ENCODE measurements at regions not wholly inside any gene's neighbourhood (a gene's known extent, or its start where the extent isn't known, plus 50 kb on each side); places are given as distances from the start of the nearest gene placed in this dataset.

DNA sequence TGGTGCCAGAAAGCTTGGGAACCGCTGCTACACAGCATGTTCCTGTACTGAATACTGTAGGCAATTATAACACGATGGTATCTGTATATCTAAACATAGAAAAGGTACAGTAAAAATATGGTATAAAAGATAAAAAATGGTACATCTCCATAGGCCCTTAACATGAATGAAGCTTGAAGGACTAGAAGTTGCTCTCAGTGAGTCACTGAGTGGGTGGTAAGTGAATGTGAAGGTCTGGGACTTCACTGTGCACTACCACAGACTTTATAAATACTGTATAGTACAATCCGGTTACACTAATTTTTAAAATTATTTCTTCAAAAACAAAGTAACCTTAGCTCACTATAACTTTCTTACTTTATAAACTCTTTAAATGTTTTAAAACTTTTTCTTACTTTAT is 819.9 kb upstream of the GRAMD2B start:
- TF ChIP-seq, protein P1, sequence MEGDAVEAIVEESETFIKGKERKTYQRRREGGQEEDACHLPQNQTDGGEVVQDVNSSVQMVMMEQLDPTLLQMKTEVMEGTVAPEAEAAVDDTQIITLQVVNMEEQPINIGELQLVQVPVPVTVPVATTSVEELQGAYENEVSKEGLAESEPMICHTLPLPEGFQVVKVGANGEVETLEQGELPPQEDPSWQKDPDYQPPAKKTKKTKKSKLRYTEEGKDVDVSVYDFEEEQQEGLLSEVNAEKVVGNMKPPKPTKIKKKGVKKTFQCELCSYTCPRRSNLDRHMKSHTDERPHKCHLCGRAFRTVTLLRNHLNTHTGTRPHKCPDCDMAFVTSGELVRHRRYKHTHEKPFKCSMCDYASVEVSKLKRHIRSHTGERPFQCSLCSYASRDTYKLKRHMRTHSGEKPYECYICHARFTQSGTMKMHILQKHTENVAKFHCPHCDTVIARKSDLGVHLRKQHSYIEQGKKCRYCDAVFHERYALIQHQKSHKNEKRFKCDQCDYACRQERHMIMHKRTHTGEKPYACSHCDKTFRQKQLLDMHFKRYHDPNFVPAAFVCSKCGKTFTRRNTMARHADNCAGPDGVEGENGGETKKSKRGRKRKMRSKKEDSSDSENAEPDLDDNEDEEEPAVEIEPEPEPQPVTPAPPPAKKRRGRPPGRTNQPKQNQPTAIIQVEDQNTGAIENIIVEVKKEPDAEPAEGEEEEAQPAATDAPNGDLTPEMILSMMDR (conservative IDR thresholded peaks at IDR 0.05; ENCODE audit: low read length): no peak
- no peak overlapping the region for H3K4me3 ChIP-seq (ENCODE audit: low read length)
- no peak for DNase-seq (ENCODE audit: low read depth)

DNA sequence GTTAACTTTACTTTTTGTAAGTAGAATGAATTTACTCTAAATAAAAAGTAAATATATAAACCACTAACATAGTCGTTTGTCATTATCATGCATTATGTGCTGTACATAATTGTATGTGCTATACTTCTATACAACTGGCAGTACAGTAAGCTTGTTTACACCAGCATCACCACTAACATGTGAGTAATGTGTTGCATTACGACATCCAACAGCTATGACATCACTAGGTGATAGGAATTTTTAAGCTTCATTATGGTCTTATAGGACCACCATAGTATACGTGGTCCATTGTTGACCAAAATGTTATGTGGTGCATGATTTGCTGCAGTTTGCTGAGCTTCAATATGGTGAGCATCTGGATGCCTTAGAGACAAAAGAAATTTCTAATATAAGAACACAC is 819.1 kb upstream of the GRAMD2B start:
- DNase-seq (ENCODE audit: low read depth): no peak
- no peak overlapping the region for H3K4me3 ChIP-seq (ENCODE audit: low read length)
- TF ChIP-seq, protein P1 (conservative IDR thresholded peaks at IDR 0.05; ENCODE audit: low read length): no peak

DNA sequence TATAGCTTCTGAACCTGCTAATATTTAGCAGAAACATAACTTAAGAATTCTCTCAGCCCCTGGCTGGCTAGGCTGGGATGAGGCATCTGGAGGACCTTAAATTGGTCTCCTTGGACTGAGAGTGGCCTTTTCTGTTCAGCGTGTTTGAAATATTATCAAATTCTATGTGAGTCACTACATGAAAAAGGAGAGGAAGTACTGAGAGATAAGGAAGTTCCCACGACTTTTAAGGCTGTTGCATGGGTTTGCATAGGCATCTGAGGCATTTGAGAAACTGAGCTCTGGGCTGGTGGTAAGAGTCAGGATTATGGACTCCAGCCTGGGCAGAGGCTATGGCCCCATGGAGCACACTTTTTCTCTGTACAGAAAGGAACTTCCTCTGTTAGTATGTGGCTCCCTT is 816.2 kb upstream of the GRAMD2B start:
- no peak for DNase-seq (ENCODE audit: low read depth)
- no peak overlapping the region for H3K4me3 ChIP-seq (ENCODE audit: low read length)
- TF ChIP-seq, protein P1 (conservative IDR thresholded peaks at IDR 0.05; ENCODE audit: low read length): no peak

DNA sequence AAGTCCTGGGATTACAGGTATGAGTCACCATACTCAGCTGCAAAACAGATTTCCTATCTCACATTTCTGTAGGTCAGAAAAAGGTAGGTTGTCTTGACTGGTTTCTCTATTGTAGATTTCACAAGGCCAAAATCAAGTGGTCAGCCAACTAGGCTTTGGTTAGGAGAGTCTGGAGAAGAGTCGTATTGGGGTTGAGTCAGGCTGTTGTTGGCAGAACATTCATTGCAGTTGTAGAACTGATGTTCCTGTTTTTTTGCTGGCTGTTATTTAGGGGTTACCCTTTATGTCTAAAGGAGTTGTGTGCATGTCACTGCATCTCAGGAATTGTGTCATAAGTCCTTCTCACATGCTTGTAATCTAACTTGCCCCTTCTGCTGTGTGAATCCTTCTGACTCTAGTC is 814.2 kb upstream of the GRAMD2B start:
- H3K4me3 ChIP-seq (ENCODE audit: low read length): no peak overlapping the region
- DNase-seq (ENCODE audit: low read depth): no peak
- TF ChIP-seq, protein P1 (conservative IDR thresholded peaks at IDR 0.05; ENCODE audit: low read length): no peak

DNA sequence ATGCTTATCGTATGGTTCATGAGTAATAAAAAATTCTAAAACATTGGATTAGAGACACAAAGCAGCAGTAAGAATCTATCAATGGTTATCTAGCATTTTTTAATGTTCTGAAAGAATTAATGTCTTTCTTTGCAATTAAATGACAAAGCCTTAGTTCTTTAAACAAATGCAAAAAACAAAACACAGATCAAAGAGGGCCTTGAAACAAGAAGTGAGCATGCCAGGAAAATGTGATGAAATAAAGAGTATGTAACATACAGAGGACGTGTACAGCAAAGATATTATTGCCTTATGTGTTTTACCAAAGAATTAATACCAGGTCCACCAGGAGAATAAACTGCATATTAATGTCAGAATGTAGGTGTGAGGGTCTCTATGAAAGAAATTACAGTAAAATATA is 812.3 kb upstream of the GRAMD2B start:
- no peak overlapping the region for H3K4me3 ChIP-seq (ENCODE audit: low read length)
- TF ChIP-seq, protein P1 (conservative IDR thresholded peaks at IDR 0.05; ENCODE audit: low read length): no peak
- no peak for DNase-seq (ENCODE audit: low read depth)

DNA sequence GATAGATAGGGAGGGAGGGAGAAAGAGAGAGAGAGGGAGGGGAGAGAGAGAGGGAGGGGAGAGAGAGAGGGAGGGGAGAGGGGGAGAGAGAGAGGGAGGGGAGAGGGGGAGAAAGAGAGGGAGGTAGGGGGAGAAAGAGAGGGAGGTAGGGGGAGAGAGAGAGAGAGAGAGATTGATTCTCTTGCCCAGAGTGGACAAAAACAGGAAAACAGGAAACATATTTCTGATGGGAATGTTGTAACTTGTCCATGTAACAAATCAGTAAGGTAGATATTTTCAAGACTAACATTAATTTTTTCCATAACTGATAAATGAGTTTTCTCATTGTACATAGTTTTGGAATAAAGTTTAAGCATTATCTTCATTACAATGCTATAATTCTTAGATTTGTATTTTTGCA is 811.7 kb upstream of the GRAMD2B start:
- no peak for DNase-seq (ENCODE audit: low read depth)
- TF ChIP-seq, protein P1 (conservative IDR thresholded peaks at IDR 0.05; ENCODE audit: low read length): no peak

DNA sequence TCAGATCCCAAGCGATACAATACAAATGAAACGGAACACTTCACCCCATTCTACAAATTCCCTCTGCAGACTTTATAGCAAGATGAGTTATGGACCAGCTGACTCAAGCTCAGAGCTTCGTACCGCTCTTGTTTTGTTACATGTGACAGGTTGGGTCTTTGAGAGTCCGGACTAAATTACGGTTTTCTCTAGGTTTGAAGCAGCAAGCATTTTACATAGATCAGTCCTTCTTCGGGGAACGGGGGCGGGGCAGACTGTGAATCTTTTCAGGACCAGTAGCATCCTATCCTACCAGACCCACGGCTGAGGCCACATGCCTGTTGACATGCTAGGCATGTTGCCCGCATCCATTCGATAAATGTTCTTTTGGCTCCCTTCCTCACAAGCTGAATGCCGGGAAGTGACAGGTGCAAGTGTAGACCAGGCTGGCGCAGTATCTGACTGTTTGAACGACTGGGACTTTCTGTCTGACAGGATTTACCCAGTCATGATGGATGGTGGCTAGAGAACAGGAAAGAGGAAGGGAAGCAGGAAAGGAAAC is 811.0 kb upstream of the GRAMD2B start:
- TF ChIP-seq, protein P1 (conservative IDR thresholded peaks at IDR 0.05; ENCODE audit: low read length): no peak
- no peak overlapping the region for H3K4me3 ChIP-seq (ENCODE audit: low read length)
- DNase-seq (ENCODE audit: low read depth): no peak

More for the DNA sequence above, 811.7 kb upstream of the GRAMD2B start:
- H3K4me3 ChIP-seq (ENCODE audit: low read length): no peak overlapping the region
